ENCODE measurements at regions not wholly inside any gene's neighbourhood (a gene's known extent, or its start where the extent isn't known, plus 50 kb on each side); places are given as distances from the start of the nearest gene placed in this dataset.

GRCh38 chr20:4604580-4604979 is 81.7 kb upstream of the PRNP start:
- ChIA-PET POLR2A (interaction anchor here (1.3 kb wide), 1 partner anchor 9 kb away, joined by 3 read pairs; no protein-coding TSS in a partner anchor), RAD21 (ENCODE audit: low non-redundant PET in 1 of 2, low total read pairs in 2 of 2, uncharacterized antibody in 2 of 2, unreplicated experiment in 2 of 2) (no interaction called here), CTCF (interaction anchor here (1.4 to 2.2 kb wide), 4 partner anchors 9 to 120 kb away, joined by 4 to 5 read pairs (median 5); no protein-coding TSS in a partner anchor)
- ATAC-seq (no peak), DNase-seq (ENCODE audit: low read depth, low spot score) (no peak)
- no peaks in the 10 kb centered on the region for H3K36me3 ChIP-seq (ENCODE audit: control insufficient read depth in 1 of 2, insufficient read depth in 2 of 2, low read length in 2 of 2)
- no peak overlapping the region for H3K4me3 ChIP-seq (replicated peaks in 1 of 2; ENCODE audit: low read depth in 1 of 2, low read length in 2 of 2)
- H3K9me3 ChIP-seq (ENCODE audit: control insufficient read depth in 1 of 2, insufficient read depth in 1 of 2, low read depth in 1 of 2, low read length in 2 of 2) = no peaks in the 10 kb centered on the region
- no peaks in the 10 kb centered on the region for H4K20me1 ChIP-seq (ENCODE audit: insufficient read depth)
- no peak overlapping the region for H3K27ac ChIP-seq (ENCODE audit: low read depth, low read length)
- TF ChIP-seq ATF3 (IDR thresholded peaks at IDR 0.05) (no peak), FOSL1 (IDR thresholded peaks at IDR 0.05; ENCODE audit: low read depth) (no peak), EZH2phosphoT487 (IDR thresholded peaks at IDR 0.05; ENCODE audit: borderline replicate concordance) (no peak), REST (IDR thresholded peaks at IDR 0.05; ENCODE audit: low read depth) (no peak), ZNF274 (IDR thresholded peaks at IDR 0.05; ENCODE audit: low read depth, low read length) (no peak), YY1 (IDR thresholded peaks at IDR 0.05; ENCODE audit: extremely low read depth, insufficient replicate concordance, low read depth, low read length) (no peak), SIN3A (IDR thresholded peaks at IDR 0.05; ENCODE audit: low read depth) (no peak), RAD21 (IDR thresholded peaks at IDR 0.05; ENCODE audit: low read depth) (no peak), EGR1 (IDR thresholded peaks at IDR 0.05; ENCODE audit: low read depth) (no peak), CBX3 (IDR thresholded peaks at IDR 0.05; ENCODE audit: low read depth) (no peak), POLR2AphosphoS5 (IDR thresholded peaks at IDR 0.05; ENCODE audit: low read depth, low read length) (no peak), TCF7L2 (IDR thresholded peaks at IDR 0.05; ENCODE audit: borderline replicate concordance, extremely low read depth, insufficient read depth, insufficient read length) (no peak), EZH2 (IDR thresholded peaks at IDR 0.05) (no peak), JUND (IDR thresholded peaks at IDR 0.05) (no peak)
- no peaks in the 10 kb centered on the region for H3K27me3 ChIP-seq (ENCODE audit: insufficient read depth, low read length)
- no peak overlapping the region for H3K9ac ChIP-seq (ENCODE audit: low read length)
- no peak overlapping the region for H2AFZ ChIP-seq (ENCODE audit: low read depth, low read length, poor library complexity, severe bottlenecking)
- BruUV-seq (replicated peaks) = no TSS peak
- peaks cover 24 to 32% of the 10 kb centered on the region in 2 experiments for H3K4me1 ChIP-seq (ENCODE audit: control insufficient read depth in 1 of 2, insufficient read depth in 2 of 2, low read length in 2 of 2)
- H3K79me2 ChIP-seq (ENCODE audit: insufficient read depth, low read length) = no peaks in the 10 kb centered on the region
- H3K9me2 ChIP-seq (ENCODE audit: insufficient read depth) = no peaks in the 10 kb centered on the region
- H3K4me2 ChIP-seq (ENCODE audit: low read length) = no peak overlapping the region
- intact Hi-C loops (cut with micrococcal nuclease) = no loop called here
